Dermis microvascular lymphatic vessel endothelial cell (primary cell): ENCODE measurements at regions not wholly inside any gene's neighbourhood (a gene's known extent, or its start where the extent isn't known, plus 50 kb on each side); places are given as distances from the start of the nearest gene placed in this dataset.

Source experiments
- DNase-seq, 2 donors: peaks; one replicate each; pipeline versions ENCODE4 v3.0.0 to v3.0.0-alpha.2; 2010; ENCODE audit warnings: low read depth in 2 of 2

DNA sequence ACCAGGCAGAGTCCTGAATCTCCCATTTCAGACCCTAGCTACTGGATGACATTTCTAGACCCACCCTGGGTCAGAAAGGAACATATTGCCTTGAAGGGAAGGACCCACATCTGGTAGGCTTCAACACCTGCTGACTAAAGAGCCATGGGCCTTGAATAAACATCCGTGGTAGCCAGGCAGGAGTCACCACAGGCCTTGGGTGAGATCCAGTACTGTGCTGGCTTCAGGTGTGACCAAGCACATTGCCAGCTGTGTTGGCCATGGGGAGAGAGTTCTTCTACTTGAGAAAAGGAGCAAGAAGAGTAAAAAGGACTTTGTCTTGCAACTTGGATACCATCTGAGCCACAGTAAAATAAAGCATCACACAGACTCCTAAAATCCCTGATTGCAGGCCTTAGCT is 332.6 kb downstream of the SLC16A7 start:
- DNase-seq: no peak

DNA sequence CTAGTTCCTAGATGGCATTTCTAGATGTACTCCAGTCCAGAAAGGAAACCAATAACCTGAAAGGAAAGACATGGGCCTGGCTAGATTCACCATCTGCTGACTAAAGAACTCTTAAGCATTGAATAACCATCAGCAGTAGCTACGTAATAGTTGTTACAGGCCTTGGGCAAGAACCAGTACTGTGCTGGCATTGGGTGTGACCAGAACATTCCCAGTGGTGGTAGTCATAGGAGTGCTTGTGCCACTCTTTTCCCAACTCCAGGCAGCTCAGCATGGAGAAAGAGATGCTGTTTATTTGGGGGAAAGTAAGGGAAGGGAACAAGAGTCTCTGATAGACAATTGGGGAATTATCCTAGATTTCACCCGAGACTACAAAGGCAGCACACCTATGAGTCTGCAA is 333.3 kb downstream of the SLC16A7 start:
- DNase-seq: no peak

DNA sequence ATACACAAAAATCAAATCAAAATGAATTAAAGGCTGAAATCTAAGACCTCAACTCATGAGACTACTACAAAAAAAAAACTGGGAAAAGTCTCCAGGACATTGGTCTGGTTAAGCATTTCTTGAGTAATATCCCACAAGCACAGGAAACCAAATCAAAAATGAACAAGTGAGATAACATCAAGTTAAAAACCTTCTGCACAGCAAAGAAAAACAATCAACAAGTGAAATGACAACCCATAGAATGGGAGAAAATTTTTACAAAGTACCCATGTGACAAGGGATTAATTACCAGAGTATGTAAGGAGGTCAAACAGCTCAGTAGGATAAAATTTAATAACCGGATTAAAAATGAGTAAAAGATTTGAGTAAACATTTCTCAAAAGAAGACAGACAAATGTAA is 338.7 kb downstream of the SLC16A7 start:
- peak in 1 of 2 donors; percentile 50 for DNase-seq

DNA sequence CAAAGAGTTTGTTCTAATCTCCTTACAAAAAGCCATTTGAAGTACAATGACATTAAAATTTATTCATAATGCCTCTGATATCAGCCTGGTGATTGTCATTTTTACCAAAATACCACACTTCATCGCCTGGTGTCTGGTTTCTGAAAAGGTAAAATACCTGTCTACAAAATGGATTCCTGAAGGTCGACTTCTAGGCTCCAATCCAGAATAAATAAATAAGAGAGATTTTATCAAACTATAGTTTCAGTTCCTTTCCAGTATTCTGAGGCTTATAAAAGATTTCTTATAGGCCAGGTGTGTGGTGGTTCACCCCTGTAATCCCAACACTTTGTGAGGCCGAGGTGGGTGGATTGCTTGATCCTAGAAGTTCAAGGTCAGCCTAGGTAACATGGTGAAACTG is 340.7 kb downstream of the SLC16A7 start:
- DNase-seq: no peak

DNA sequence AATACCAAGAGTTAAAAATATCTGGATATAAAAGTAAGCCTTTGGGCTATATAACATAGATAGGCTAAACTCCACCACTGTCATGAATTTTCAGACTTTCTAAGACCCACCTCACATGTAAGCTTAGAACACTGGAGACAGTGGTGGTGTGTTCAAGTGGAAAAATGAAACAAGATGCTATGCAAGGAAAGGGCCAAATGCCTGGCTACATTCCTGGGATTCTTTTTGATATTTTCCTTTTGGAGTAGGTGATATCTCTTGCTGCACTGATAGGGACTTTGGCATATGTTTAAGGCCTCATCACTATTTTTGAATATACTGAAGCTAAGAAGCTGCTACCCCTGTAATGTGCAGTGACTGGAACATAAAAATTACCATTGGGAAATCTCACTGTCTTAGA is 341.3 kb downstream of the SLC16A7 start:
- DNase-seq: no peak

DNA sequence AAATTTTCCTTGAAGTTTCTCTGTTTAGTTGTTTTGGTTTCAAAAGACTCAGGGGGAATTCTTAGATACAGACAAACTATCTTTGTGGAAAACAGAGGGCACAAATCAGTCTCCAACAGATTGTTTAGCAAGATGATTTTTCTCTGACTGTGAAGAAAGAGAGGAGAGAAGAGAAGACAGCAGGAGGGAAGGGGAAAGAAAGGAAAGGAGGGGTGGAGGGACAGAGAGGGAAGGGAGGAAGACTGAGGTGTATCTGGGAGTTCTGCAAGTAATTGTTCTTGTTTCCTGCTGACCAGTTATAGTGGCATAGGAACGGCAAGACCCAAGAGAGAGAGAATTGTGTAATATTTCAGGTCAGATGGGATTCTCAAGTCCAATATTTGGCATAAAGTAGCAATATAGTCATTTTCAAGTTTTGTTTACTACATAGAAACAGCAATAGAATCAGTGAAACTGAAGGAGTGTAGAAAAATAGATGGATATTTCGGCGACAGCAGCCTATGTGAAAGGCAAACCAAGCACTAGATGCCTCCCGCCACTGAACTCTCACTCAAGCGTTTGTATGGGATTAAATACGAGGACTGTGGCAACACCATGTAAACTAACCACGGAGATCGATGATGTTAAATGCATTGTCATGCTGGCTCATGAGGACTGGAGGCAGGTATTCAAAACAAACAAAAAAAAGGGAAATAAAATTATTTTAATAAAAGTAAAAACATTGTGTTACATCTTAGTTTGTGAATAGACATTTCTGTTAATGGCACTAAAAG is 342.5 kb downstream of the SLC16A7 start:
- no peak for DNase-seq

DNA sequence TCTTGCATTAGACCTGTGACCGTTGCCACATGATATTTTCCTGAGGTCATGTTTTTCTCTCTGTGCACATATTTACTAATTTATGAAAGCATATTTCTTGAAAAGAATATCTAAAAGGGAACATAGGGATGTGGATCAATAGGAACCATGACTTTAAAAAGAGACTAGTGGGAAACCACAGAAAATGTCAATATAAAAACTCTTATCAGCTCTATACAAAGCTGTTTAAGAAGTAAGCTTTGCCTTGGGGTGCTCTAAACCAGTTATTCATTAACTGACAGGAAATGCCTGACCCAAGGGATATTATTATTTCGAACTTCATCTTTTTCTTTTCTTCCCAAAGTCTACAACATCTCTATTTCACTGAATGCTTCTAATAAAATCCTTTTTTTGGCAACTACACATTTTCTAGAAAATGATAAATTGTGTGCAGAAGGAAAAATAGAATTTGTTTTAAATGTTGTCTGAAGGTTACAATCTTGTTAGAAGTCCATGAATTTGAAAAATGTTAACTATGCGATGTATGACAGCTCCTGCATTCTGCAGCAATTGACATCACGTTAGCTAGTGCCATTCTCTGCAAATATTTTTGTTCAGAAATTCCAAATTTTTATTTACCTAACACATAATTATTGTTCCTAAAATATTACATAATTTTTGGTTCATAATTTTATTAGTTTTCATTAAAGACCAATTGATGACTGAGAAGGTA is 345.0 kb downstream of the SLC16A7 start:
- DNase-seq: no peak

DNA sequence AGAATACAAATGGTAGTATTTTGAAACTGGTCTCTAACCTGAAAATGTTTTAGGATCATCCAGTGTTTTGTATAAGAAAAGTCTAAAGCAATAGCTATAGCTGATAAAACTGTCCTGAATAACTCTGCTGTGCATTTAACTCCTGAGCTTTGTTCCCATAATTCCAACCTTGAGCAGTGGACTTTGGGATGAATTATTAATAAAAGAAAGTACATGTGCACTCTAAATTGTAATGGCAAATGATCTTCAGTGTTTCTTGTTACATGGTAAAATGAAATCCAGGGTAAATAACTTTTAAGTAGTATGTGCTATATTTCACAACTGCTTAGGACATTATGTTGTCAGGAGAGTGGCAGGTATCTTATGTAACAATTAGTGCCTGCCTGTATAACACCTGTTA is 345.6 kb downstream of the SLC16A7 start:
- DNase-seq: no peak

DNA sequence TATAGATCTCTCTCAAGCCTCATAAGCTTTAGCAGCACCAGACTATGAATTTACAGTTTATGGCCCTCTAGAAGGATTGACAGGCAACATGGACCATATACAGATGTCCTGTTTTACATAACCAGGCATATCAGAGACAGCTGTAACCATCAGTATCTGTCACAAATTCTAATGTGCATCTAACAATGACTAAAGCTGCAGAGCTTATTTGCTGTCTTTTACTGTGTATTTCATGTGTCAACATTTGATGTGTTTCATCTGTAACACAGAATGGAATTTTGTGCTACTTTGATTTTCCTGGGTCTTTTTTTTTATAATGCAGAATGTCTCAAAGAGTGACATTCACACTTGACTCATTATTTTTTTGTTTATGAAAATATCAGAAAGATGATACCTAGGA is 348.3 kb downstream of the SLC16A7 start:
- DNase-seq: no peak

DNA sequence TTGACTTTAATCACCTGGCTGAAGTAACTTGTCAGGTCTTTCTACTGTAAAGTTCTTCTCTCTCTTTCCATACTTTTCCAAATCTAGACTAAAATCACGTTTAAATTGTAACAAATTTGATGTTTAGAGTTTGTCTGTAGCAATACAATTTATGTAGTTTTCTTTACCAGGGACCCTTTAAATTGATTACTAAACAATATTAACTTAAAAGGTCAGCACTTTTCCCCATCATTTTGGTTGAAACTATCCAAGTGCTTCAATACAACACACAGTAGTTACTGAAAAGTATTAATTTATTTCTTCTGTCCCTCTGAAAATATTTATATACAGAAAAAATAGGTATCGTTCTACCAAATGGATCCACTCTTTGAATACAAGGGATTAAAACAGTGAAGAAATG is 350.8 kb downstream of the SLC16A7 start:
- DNase-seq: no peak

DNA sequence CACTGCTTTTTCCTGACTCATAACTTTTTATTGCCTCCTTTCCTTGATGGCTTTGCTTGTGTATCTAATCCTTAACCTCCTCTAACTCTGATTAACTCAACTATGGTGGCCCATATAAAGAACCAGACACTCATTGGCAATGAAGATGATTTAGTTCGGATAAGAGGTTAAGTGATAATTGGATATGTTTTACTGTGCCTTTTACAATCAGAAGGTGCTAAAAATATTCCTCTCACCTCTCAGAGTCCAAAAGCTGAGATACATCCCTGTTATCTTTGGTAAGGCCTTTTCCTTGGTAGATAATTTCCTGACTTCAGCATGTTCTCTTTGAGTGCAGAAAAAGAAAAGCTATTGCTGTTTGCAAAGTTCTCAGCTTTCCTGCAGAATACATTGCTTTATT is 367.7 kb downstream of the SLC16A7 start:
- no peak for DNase-seq

DNA sequence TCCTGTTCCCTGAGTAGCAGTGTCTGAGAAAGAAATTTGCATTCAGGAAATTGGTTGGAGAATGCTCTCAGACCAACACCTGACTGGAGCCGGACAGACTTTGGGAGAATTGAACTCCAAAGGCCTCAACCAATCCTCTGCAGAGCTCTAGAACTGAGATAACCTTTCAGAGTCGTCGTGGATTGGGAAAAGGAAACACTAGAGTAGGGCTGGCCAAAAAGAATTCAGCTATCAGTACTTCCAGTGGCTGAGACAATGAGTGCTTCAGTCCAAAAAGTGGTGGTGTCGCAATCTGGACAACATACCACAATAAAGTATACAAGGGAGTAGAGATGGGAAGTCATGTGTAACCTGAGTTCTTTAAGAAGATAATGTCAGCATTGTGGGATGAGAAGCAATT is 377.1 kb downstream of the SLC16A7 start:
- no peak for DNase-seq

DNA sequence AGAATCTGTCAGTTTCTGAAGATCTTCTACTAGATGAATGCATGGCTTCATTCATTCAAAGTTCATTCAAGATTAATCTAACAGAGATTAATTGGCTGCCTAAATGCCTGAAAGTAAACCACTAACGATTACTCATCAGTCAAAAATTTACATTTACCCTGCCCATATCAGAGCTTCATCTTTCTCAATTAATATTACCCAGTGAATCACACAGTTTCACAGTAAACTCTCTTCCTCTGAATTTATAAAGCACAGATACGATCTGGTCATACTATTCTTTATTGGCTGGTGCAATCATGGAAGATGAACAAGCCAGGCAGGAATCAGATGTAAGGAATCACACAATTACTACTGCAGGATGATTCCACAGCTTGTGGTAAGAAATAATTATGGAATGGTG is 377.7 kb downstream of the SLC16A7 start:
- peak in 1 of 2 donors; percentile 5 for DNase-seq

DNA sequence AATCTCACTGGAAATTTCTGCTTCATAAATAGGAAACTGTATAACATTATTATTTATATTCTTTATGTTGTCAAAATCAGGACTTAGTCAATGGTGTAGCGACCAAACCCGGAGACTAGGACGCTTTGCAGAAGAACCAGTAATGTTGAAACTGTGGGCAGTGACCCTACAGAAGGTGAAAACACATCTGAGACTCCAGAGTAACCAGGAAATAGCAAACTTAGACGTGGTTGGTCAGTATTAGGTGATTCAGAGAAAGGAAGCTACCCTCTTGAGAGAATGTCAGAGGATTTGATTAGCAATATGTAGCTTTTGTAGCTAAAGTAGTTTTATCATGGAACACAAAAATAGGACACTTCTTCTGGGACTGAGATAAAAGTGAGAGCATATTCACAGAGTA is 381.9 kb downstream of the SLC16A7 start:
- no peak for DNase-seq

DNA sequence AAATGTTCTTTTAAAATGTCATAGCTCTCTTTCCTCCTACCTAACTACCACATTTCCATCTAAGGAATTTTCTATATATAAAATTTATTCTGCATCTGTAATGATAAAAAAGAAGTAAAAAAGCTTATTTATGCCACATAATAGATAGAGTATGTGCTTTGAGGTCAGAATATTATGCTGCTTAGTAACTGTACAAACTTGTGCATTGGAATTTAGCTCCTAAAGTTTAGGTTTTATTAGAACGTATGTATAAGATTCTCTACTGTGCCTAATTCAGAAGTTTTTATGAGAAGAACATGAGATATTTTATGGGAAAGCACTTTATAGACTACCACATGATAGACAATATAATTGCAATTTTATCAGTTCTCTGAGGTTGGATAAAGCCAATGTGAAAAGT is 384.6 kb downstream of the SLC16A7 start:
- no peak for DNase-seq

DNA sequence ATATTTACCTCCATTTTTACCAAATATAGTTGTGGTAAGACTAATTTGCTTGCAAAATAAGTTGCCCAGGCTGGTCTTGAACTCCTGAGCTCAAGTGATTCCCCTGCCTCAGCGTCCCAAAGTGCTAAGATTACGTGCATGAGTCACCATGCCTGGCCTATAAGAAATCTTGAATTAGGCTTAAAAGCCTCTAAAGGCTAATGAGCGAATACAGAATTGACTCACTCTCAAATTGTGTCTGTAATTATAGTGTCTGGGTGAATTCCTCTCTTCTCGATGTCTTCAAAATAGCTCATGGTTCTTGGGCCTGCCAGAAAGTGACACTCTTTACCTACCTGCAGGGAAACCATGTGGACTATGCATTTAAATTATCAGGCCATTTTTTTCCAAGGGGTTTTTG is 403.5 kb downstream of the SLC16A7 start:
- no peak for DNase-seq

DNA sequence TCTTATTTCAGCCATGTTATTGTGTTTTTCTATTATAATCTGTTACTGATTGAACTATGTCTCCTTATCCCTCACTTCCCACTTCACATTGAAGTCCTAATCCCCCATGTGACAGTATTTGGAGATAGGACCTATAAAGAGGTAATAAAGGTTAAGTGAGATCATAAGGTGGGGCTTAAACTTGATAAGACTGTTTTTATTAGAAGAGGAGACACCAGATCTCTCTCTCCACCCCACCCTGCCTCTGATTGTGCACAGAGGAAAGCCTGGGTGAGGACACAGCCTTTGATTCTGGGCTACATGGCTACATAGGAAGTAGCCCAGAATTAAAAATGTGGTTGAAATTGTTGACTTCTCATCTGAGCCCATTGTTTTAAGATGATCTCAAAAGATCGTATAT is 414.7 kb downstream of the SLC16A7 start:
- DNase-seq: no peak

DNA sequence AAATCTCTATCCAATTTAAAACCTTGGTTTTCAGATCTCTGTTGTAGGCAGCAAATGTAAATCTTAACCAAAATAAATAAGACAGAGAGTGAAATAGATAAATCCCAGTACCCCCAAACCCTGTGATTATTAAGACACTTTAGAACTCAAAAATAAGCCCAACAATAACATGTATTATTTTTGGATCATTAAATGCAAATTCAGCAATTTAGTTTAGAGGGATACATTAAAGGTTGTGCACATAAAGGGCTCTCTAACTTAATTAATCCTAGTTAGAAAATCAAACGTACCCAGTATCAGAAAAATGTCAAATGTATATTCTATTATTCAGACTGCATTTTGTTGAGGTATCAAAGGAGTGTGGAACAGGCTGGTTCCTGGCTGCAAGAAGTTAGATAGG is 416.8 kb downstream of the SLC16A7 start:
- no peak for DNase-seq

DNA sequence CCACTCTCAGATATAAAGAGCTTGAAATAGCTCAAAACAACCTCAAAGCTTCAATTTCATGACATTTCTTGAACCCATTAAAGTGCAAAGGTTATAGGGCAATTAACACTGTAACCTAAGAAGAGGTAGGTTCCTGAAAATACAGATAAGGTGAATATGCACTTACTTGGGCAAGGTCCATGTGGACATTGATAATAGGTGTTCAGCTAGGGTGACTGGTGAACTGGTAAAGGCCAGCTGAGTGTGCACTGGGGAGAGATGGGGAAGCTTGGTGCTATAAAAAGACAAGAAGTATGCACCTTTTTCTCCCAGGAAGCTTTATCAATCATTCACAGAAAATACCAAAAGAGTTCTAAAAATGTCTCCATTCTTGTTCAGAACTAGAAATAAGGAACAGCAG is 418.6 kb downstream of the SLC16A7 start:
- no peak for DNase-seq

DNA sequence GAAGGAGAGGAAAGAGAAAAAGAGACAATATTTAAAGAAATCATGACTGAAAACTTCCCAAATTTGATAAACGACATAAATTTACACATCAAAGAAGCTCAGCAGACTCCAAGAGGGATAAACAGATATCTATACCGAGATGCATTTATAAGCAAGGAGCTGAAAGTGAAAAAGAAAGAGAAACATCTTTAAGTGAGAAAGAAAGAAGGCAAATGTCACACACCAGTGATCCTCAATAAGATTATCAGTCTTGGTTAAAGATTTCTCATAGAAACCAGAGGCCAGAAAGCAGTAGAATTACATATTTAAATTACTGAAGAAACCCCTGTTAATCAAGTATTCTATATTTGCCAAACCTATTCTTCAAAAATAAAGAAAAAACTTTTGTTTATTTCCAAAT is 424.2 kb downstream of the SLC16A7 start:
- DNase-seq: no peak

DNA sequence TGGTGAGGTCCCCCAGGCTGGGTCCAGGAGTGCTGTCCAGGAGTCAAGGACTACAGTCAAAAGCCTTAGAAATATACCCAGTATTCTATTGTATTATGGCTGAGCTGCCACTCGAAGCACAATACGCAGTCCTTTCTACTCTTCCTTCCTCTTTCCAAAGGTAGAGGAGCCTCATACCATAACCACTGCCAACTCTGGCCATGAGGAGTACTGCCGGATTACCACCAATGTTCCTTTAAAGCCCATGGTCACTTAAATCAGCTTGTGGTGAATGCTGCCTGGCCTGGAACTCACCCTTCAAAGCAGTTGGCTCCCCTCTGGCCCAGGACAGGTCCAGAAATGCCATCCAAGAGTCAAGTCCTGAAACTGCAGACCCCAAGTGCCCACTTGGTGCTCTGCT is 425.4 kb downstream of the SLC16A7 start:
- no peak for DNase-seq

DNA sequence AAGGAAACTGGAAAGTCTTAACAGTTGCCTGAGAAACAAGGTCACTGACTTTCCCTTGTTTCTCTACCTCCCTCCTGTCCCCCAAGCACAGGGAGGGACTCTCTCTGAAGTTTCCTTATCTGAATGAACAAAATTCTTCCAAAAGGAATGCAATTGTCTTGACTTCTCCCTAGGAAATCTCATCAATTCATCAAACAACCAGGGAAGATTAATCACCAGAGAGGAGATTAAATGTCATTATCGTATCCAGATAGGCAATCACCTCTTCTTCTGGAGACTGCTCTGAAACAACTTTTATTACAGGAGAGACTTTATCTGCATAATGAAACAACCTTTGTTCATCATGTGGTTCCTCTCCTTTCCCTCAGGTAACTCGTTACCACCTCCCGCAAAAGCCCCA is 431.4 kb downstream of the SLC16A7 start:
- no peak for DNase-seq

DNA sequence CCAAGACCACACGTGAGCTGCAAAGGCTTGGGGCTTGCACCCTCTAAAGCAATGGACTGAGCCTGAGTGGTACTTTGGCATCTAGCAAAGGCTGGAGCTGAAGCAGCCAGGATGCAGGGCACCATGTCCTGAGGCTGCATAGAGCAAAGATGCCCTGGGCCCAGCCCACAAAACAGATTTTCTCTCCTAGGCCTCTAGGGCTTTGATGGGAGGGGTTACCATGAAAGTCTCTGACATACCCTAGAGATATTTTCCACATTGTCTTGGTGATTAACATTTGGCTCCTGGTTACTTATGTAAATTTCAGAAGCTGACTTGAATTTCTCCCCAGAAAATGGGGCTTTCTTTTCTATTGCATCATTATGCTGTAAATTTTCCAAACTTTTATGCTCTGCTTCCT is 438.3 kb downstream of the SLC16A7 start:
- DNase-seq: no peak
